ENCODE measurements at regions not wholly inside any gene's neighbourhood (a gene's known extent, or its start where the extent isn't known, plus 50 kb on each side); places are given as distances from the start of the nearest gene placed in this dataset.
"Not testable (repeated sequence)": the region's sequence is repeated elsewhere in the genome, so short reads cannot be mapped to it uniquely, and the experiment has no call there.

- no peaks in the 10 kb centered on the region for H3K9me3 Mint-ChIP-seq (ENCODE audit: low read depth)
- no peaks in the 10 kb centered on the region for H3K4me1 Mint-ChIP-seq
- H3K36me3 Mint-ChIP-seq (ENCODE audit: low read depth), result no peaks in the 10 kb centered on the region
- DNase-seq (no peak), ATAC-seq (no peak)
- no peak overlapping the region for H3K4me3 Mint-ChIP-seq
- ChIA-PET POLR2A (no interaction called here), CTCF (no interaction called here)
- H3K27me3 Mint-ChIP-seq, result peaks cover 5% of the 10 kb centered on the region
- intact Hi-C loops (cut with DNase I, micrococcal nuclease), result no loop called here
- H3K27ac Mint-ChIP-seq, result no peak overlapping the region
These were observed 616.0 kb downstream of the KIF4B start for GRCh38 chr5:155629597-155629996.

GRCh38 chr5:155631116-155631515 lies 617.6 kb downstream of the KIF4B start:
- intact Hi-C loops (cut with DNase I, micrococcal nuclease), result no loop called here
- ATAC-seq, result no peak
- Mint-ChIP-seq H3K4me3 (no peak overlapping the region), H3K36me3 (ENCODE audit: low read depth) (no peaks in the 10 kb centered on the region), H3K9me3 (ENCODE audit: low read depth) (no peaks in the 10 kb centered on the region), H3K27ac (no peak overlapping the region), H3K4me1 (no peaks in the 10 kb centered on the region), H3K27me3 (peaks cover 2% of the 10 kb centered on the region)
- no peak for DNase-seq
- CTCF ChIA-PET, result no interaction called here
- POLR2A ChIA-PET, result no interaction called here

- DNase-seq, result no peak
- H3K27ac Mint-ChIP-seq, result no peak overlapping the region
- POLR2A ChIA-PET, result no interaction called here
- H3K4me3 Mint-ChIP-seq, result no peak overlapping the region
- no peaks in the 10 kb centered on the region for H3K36me3 Mint-ChIP-seq (ENCODE audit: low read depth)
- ATAC-seq, result no peak
- intact Hi-C loops (cut with DNase I, micrococcal nuclease), result no loop called here
- no peaks in the 10 kb centered on the region for H3K4me1 Mint-ChIP-seq
- H3K27me3 Mint-ChIP-seq, result peaks cover 4% of the 10 kb centered on the region
- H3K9me3 Mint-ChIP-seq (ENCODE audit: low read depth), result no peaks in the 10 kb centered on the region
- CTCF ChIA-PET, result interaction anchor here (0.6 kb wide), 1 partner anchor 1255 kb away, joined by 3 read pairs; no protein-coding TSS in a partner anchor
These were observed 619.9 kb downstream of the KIF4B start for GRCh38 chr5:155633338-155633957.

GRCh38 chr5:155649666-155650065 lies 636.1 kb downstream of the KIF4B start:
- Mint-ChIP-seq H3K27ac (no peak overlapping the region), H3K36me3 (ENCODE audit: low read depth) (no peaks in the 10 kb centered on the region), H3K27me3 (peaks cover 2% of the 10 kb centered on the region), H3K4me1 (no peaks in the 10 kb centered on the region), H3K4me3 (no peak overlapping the region), H3K9me3 (ENCODE audit: low read depth) (peaks cover 4% of the 10 kb centered on the region)
- DNase-seq, result no peak
- ATAC-seq, result no peak
- ChIA-PET POLR2A (no interaction called here), CTCF (no interaction called here)
- intact Hi-C loops (cut with DNase I, micrococcal nuclease), result no loop called here

GRCh38 chr5:155655569-155655968 lies 642.0 kb downstream of the KIF4B start:
- Mint-ChIP-seq H3K9me3 (ENCODE audit: low read depth) (peaks cover 4% of the 10 kb centered on the region), H3K36me3 (ENCODE audit: low read depth) (no peaks in the 10 kb centered on the region), H3K4me3 (no peak overlapping the region), H3K4me1 (no peaks in the 10 kb centered on the region), H3K27ac (no peak overlapping the region), H3K27me3 (peaks cover 3% of the 10 kb centered on the region)
- no peak for DNase-seq
- no peak for ATAC-seq
- ChIA-PET CTCF (no interaction called here), POLR2A (no interaction called here)
- intact Hi-C loops (cut with DNase I, micrococcal nuclease), result no loop called here

- Mint-ChIP-seq H3K36me3 (ENCODE audit: low read depth) (no peaks in the 10 kb centered on the region), H3K27me3 (no peaks in the 10 kb centered on the region), H3K4me3 (no peak overlapping the region), H3K27ac (no peak overlapping the region), H3K4me1 (no peaks in the 10 kb centered on the region), H3K9me3 (ENCODE audit: low read depth) (no peaks in the 10 kb centered on the region)
- POLR2A ChIA-PET, result no interaction called here
- intact Hi-C loops (cut with DNase I, micrococcal nuclease), result no loop called here
- DNase-seq, result no peak
- CTCF ChIA-PET, result no interaction called here
- ATAC-seq, result no peak
These were observed 648.3 kb downstream of the KIF4B start for GRCh38 chr5:155661859-155662258.

GRCh38 chr5:155665361-155665760 lies 651.8 kb downstream of the KIF4B start:
- Mint-ChIP-seq H3K4me1 (no peaks in the 10 kb centered on the region), H3K36me3 (ENCODE audit: low read depth) (no peaks in the 10 kb centered on the region), H3K4me3 (no peak overlapping the region), H3K9me3 (ENCODE audit: low read depth) (no peaks in the 10 kb centered on the region), H3K27ac (no peak overlapping the region), H3K27me3 (no peaks in the 10 kb centered on the region)
- POLR2A ChIA-PET, result no interaction called here
- CTCF ChIA-PET, result no interaction called here
- intact Hi-C loops (cut with DNase I, micrococcal nuclease), result no loop called here
- DNase-seq (no peak), ATAC-seq (no peak)

- H3K27me3 Mint-ChIP-seq; ATAC-seq; H3K4me3 Mint-ChIP-seq; POLR2A ChIA-PET; H3K36me3 Mint-ChIP-seq (ENCODE audit: low read depth); intact Hi-C loops (cut with DNase I, micrococcal nuclease); CTCF ChIA-PET; H3K27ac Mint-ChIP-seq; H3K4me1 Mint-ChIP-seq; DNase-seq; H3K9me3 Mint-ChIP-seq (ENCODE audit: low read depth): not testable (repeated sequence)
These were observed 655.0 kb upstream of the SGCD start for GRCh38 chr5:155672001-155672400.

- H3K27me3 Mint-ChIP-seq, result no peaks in the 10 kb centered on the region
- CTCF ChIA-PET, result no interaction called here
- ATAC-seq (no peak), DNase-seq (no peak)
- intact Hi-C loops (cut with DNase I, micrococcal nuclease), result no loop called here
- H3K9me3 Mint-ChIP-seq (ENCODE audit: low read depth), result no peaks in the 10 kb centered on the region
- POLR2A ChIA-PET, result no interaction called here
- no peaks in the 10 kb centered on the region for H3K4me1 Mint-ChIP-seq
- H3K36me3 Mint-ChIP-seq (ENCODE audit: low read depth), result no peaks in the 10 kb centered on the region
- no peak overlapping the region for H3K27ac Mint-ChIP-seq
- no peak overlapping the region for H3K4me3 Mint-ChIP-seq
These were observed 650.0 kb upstream of the SGCD start for GRCh38 chr5:155676967-155677366.

GRCh38 chr5:155678371-155678770 lies 648.6 kb upstream of the SGCD start:
- no peak overlapping the region for H3K4me3 Mint-ChIP-seq
- no peak overlapping the region for H3K27ac Mint-ChIP-seq
- intact Hi-C loops (cut with DNase I, micrococcal nuclease), result no loop called here
- no peaks in the 10 kb centered on the region for H3K36me3 Mint-ChIP-seq (ENCODE audit: low read depth)
- no peaks in the 10 kb centered on the region for H3K4me1 Mint-ChIP-seq
- no peaks in the 10 kb centered on the region for H3K9me3 Mint-ChIP-seq (ENCODE audit: low read depth)
- DNase-seq (no peak), ATAC-seq (no peak)
- ChIA-PET CTCF (no interaction called here), POLR2A (no interaction called here)
- no peaks in the 10 kb centered on the region for H3K27me3 Mint-ChIP-seq

GRCh38 chr5:155679530-155679929 lies 647.4 kb upstream of the SGCD start:
- no peak for DNase-seq
- Mint-ChIP-seq H3K27me3 (peaks cover 3% of the 10 kb centered on the region), H3K9me3 (ENCODE audit: low read depth) (no peaks in the 10 kb centered on the region), H3K36me3 (ENCODE audit: low read depth) (no peaks in the 10 kb centered on the region), H3K4me1 (no peaks in the 10 kb centered on the region), H3K27ac (no peak overlapping the region), H3K4me3 (no peak overlapping the region)
- ChIA-PET CTCF (interaction anchor here (2.1 kb wide), 1 partner anchor 10 kb away, joined by 4 read pairs; no protein-coding TSS in a partner anchor), POLR2A (no interaction called here)
- intact Hi-C loops (cut with DNase I, micrococcal nuclease), result no loop called here
- ATAC-seq, result no peak

- Mint-ChIP-seq H3K4me3 (no peak overlapping the region), H3K27ac (no peak overlapping the region), H3K9me3 (ENCODE audit: low read depth) (peaks cover 2% of the 10 kb centered on the region), H3K4me1 (no peaks in the 10 kb centered on the region), H3K36me3 (ENCODE audit: low read depth) (no peaks in the 10 kb centered on the region), H3K27me3 (peaks cover 9% of the 10 kb centered on the region)
- intact Hi-C loops (cut with DNase I, micrococcal nuclease), result no loop called here
- ATAC-seq (no peak), DNase-seq (no peak)
- ChIA-PET POLR2A (no interaction called here), CTCF (no interaction called here)
These were observed 642.5 kb upstream of the SGCD start for GRCh38 chr5:155684417-155684816.

GRCh38 chr5:155686131-155686530 lies 640.8 kb upstream of the SGCD start:
- DNase-seq (no peak), ATAC-seq (no peak)
- Mint-ChIP-seq H3K27me3 (peaks cover 9% of the 10 kb centered on the region), H3K9me3 (ENCODE audit: low read depth) (peaks cover 2% of the 10 kb centered on the region), H3K4me1 (no peaks in the 10 kb centered on the region), H3K4me3 (no peak overlapping the region), H3K36me3 (ENCODE audit: low read depth) (no peaks in the 10 kb centered on the region), H3K27ac (no peak overlapping the region)
- ChIA-PET POLR2A (no interaction called here), CTCF (no interaction called here)
- intact Hi-C loops (cut with DNase I, micrococcal nuclease), result no loop called here

All from activated CD4-positive, alpha-beta T cell treated with anti-CD3 and anti-CD28 coated beads for 36 hours (primary cell).